Epithelial cell of proximal tubule (primary cell): ENCODE measurements at regions not wholly inside any gene's neighbourhood (a gene's known extent, or its start where the extent isn't known, plus 50 kb on each side); places are given as distances from the start of the nearest gene placed in this dataset.

Source experiments
- DNase-seq: peaks from one replicate; pipeline ENCODE4 v3.0.0-alpha.2; 2011; ENCODE audit warnings: low read depth
- H3K4me3 ChIP-seq: 2 replicates; pipeline ENCODE4 v1.5.1; 2011; ENCODE audit warnings: low read depth, mild to moderate bottlenecking, low read length
- TF ChIP-seq, protein P1 (sequence below): conservative IDR thresholded peaks from 2 replicates; pipeline ENCODE4 v1.5.1; 2012; ENCODE audit warnings: low read depth, mild to moderate bottlenecking, low read length

DNA sequence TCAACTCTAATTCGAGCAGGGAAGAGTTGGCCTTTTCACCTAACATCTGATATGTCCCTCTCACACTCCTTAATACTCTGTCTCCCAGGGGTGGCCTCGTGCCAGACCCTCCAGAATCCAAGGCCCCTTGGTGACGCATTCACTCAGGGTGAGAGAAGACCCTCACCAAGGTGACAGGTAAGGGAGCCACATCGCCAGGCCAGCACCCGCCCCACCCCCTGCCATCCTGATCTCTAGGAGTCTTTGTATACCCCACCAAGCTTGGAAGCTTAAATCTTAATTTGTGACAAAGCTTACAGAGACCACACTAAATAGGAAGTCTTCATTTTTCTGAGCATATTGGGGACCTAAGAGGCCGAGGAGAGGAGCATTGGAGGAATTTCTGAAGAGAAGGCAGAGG, 286.1 kb downstream of the IRF8 start:
- no peak overlapping the region for H3K4me3 ChIP-seq
- no peak for DNase-seq
- TF ChIP-seq, protein P1, sequence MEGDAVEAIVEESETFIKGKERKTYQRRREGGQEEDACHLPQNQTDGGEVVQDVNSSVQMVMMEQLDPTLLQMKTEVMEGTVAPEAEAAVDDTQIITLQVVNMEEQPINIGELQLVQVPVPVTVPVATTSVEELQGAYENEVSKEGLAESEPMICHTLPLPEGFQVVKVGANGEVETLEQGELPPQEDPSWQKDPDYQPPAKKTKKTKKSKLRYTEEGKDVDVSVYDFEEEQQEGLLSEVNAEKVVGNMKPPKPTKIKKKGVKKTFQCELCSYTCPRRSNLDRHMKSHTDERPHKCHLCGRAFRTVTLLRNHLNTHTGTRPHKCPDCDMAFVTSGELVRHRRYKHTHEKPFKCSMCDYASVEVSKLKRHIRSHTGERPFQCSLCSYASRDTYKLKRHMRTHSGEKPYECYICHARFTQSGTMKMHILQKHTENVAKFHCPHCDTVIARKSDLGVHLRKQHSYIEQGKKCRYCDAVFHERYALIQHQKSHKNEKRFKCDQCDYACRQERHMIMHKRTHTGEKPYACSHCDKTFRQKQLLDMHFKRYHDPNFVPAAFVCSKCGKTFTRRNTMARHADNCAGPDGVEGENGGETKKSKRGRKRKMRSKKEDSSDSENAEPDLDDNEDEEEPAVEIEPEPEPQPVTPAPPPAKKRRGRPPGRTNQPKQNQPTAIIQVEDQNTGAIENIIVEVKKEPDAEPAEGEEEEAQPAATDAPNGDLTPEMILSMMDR = no peak

DNA sequence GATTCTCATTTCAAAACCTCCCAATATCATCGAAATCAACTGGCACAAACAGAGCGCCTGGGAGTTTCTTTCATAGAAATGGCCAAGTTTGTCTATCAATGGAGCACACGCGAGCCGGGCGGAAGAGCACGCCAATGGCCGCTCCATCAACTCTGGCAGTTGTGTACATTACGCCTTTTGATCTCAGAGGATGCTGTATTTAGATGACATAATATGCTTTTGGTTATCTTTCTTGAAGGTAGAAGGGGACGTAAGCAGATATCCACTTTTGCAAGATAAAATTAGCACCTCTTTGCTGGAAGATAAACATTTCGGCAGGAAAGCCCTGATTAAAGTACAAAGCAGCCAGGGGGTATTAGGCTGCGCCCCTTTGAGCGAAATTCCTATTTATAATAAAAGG, 287.4 kb downstream of the IRF8 start:
- TF ChIP-seq, protein P1 = no peak
- DNase-seq = no peak
- no peak overlapping the region for H3K4me3 ChIP-seq

DNA sequence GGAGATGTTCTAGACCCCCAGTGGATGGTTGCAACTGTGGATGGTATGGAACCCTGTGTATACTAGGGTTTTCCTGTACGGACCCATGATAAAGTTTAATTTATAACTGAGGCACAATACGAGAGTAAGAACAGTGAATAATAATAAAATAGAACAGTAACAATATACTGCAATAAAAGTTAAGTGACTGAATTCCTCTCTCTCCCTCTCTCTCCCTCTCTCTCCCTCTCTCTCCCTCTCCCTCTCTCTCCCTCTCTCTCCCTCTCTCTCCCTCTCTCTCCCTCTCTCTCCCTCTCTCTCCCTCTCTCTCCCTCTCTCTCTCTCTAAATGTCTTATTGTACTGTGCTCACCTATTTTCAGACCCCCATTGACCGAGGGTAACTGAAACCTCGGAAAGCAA, 291.0 kb downstream of the IRF8 start:
- TF ChIP-seq, protein P1 = no peak
- H3K4me3 ChIP-seq = no peak overlapping the region
- no peak for DNase-seq

DNA sequence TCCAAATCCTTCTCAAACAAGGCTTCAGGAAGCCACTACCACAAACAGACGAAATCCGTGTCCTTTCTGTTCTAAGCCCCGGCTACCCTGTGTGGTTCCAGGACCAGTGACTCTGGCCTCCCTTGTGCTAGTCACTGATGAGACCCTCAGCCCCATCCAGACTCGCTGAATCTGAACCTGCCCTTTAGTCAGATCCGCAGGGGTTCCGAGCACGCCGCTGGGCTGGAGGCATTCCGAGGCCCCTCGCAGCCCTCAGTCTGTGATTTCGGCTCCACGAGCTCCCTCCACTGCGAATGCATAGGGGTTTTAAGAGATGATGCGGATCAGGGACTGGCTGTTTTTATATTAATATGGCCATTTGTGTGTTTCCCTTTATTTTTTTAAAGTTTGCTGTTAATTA, 292.7 kb downstream of the IRF8 start:
- no peak for DNase-seq
- no peak overlapping the region for H3K4me3 ChIP-seq
- TF ChIP-seq, protein P1 = no peak

DNA sequence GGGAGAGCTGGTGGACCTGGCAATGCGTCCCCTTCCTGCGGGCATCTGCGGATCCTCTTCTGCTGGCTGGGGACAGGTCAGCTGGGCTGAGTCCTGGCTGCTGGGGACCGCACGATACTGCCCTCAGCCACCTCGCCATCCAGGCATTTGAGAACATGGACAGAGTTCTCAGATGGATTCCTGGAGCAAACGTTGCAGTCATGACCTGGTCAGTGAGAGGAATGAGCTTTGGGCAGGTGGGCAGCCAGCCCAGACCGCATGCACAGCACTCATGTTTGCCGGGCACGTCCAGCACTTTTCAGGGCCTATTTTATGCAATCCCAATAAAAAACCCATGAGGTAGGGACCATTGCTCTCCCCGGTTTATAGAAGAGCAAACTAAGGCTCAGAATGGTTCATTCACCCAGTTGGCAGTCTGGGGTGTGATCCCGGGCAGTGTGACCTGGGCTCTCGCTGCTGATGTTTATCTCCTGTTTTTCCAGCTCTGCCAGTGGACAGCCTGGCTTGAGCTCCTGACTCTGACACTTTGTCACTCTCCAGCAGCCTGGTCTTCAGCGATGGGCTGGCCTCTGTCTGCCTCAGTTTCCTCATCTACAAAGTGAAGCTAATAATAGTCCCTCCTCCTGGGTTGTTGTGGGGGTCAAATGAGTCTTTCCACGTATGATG, 294.7 kb downstream of the IRF8 start:
- no peak overlapping the region for H3K4me3 ChIP-seq
- DNase-seq = no peak
- TF ChIP-seq, protein P1 = no peak

DNA sequence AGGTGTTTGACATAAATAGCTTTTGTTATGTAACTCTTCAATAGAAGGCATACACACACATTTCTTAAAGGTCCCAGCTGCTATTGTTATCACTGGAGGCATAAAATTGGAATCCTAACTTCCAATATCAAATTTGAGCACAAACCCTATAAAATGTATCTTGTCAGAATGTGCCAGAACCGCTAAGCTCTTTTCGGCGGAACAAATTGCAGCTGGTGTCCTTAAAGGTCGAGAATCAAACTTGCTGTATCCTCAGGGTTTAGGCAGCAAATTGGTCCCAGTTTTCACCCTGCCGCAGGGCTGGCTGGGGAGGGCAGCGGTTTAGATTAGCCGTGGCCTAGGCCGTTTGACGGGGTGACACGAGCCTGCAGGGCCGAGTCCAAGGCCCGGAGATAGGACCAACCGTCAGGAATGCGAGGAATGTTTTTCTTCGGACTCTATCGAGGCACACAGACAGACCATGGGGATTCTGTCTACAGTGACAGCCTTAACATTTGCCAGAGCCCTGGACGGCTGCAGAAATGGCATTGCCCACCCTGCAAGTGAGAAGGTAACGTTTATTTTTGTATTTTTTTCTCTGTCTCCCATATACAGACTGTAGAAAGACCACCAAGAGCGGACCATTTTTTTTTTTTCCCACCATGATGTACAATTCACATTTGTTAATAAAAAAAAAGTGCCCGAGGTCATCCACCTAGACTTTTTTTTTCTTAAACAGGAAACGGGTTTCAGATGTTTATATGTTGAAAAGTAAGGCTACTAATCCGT, 297.1 kb downstream of the IRF8 start:
- TF ChIP-seq, protein P1 = no peak
- DNase-seq = no peak

More for the DNA sequence above, 297.1 kb downstream of the IRF8 start:
- H3K4me3 ChIP-seq = no peak overlapping the region
